Hepatocyte (in vitro differentiated cells): ENCODE measurements at regions not wholly inside any gene's neighbourhood (a gene's known extent, or its start where the extent isn't known, plus 50 kb on each side); places are given as distances from the start of the nearest gene placed in this dataset.

Source experiments
- DNase-seq: peaks from one replicate; pipeline ENCODE4 v3.0.0-alpha.2; 2016; ENCODE audit warnings: low spot score
- H2AFZ ChIP-seq: fragments of 200-600 bp; sonication (generic); 2 replicates; pipeline ENCODE4 v1.6.0; 2016; ENCODE audit warnings: antibody characterized with exemption, mild to moderate bottlenecking
- H3K27ac ChIP-seq: fragments of 200-600 bp; sonication (generic); 2 replicates; pipeline ENCODE4 v1.5.1; 2016; ENCODE audit warnings: mild to moderate bottlenecking
- H3K27me3 ChIP-seq: fragments of 200-600 bp; sonication (generic); 2 replicates; pipeline ENCODE4 v1.6.1; 2016
- H3K36me3 ChIP-seq: fragments of 200-600 bp; sonication (generic); replicated peaks from 2 replicates; pipeline ENCODE4 v1.5.1; 2016; ENCODE audit warnings: low read depth; ENCODE audit not compliant: insufficient read depth
- H3K4me1 ChIP-seq: fragments of 200-600 bp; sonication (generic); 2 replicates; pipeline ENCODE4 v1.5.1; 2016; ENCODE audit warnings: mild to moderate bottlenecking, moderate library complexity; ENCODE audit not compliant: insufficient read depth
- H3K4me2 ChIP-seq: fragments of 200-600 bp; sonication (generic); 2 replicates; pipeline ENCODE4 v1.6.0; 2016
- H3K4me3 ChIP-seq: fragments of 200-600 bp; sonication (generic); 2 replicates; pipeline ENCODE4 v1.5.1; 2016; ENCODE audit warnings: mild to moderate bottlenecking
- H3K79me2 ChIP-seq: fragments of 200-600 bp; sonication (generic); 2 replicates; pipeline ENCODE4 v1.6.0; 2017; ENCODE audit warnings: mild to moderate bottlenecking
- H3K9me2 ChIP-seq: fragments of 200-600 bp; sonication (generic); replicated peaks from 2 replicates; pipeline ENCODE4 v1.6.0; 2017; ENCODE audit warnings: mild to moderate bottlenecking; ENCODE audit not compliant: insufficient read depth
- H3K9me3 ChIP-seq: fragments of 200-600 bp; sonication (generic); 2 replicates; pipeline ENCODE4 v1.5.1; 2016; ENCODE audit warnings: low read depth, mild to moderate bottlenecking
- H4K20me1 ChIP-seq: fragments of 200-600 bp; sonication (generic); 2 replicates; pipeline ENCODE4 v1.6.0; 2016; ENCODE audit warnings: mild to moderate bottlenecking; ENCODE audit not compliant: insufficient read depth, poor library complexity, severe bottlenecking
- EZH2 ChIP-seq: fragments of 200-600 bp; sonication (generic); IDR thresholded peaks from 2 replicates; pipeline ENCODE4 v1.6.1; 2016; ENCODE audit warnings: antibody characterized with exemption, mild to moderate bottlenecking, borderline replicate concordance
- EZH2phosphoT487 ChIP-seq: fragments of 200-600 bp; sonication (generic); IDR thresholded peaks from one replicate; pipeline ENCODE4 v1.6.1; 2018; ENCODE audit warnings: antibody characterized with exemption, mild to moderate bottlenecking, low read depth, moderate library complexity; ENCODE audit not compliant: unreplicated experiment, severe bottlenecking
- WGBS: methylation state at CpG from one replicate; pipeline ENCODE4 v1.1.6; 2016; ENCODE audit warnings: low lambda C conversion rate; ENCODE audit errors: missing lambda C conversion rate; 5-methylcytosine and 5-hydroxymethylcytosine counted together
- TF ChIP-seq, protein P1 (sequence below): fragments of 200-600 bp; sonication (generic); IDR thresholded peaks from 2 replicates; pipeline ENCODE4 v1.5.1; 2016; ENCODE audit warnings: antibody characterized with exemption, mild to moderate bottlenecking; ENCODE audit not compliant: poor library complexity

GRCh38 chr7:109246330-109247077 lies 676.8 kb downstream of the DNAJB9 start:
- Histone ChIP-seq H3K9me3 (no peaks in the 10 kb centered on the region), H3K9me2 (no peaks in the 10 kb centered on the region), H3K4me3 (no peak overlapping the region), H3K4me1 (no peaks in the 10 kb centered on the region), H3K27me3 (no peaks in the 10 kb centered on the region), H3K36me3 (no peaks in the 10 kb centered on the region), H3K79me2 (no peaks in the 10 kb centered on the region), H3K4me2 (no peak overlapping the region), H3K27ac (no peak overlapping the region), H4K20me1 (no peaks in the 10 kb centered on the region), H2AFZ (no peak overlapping the region)
- DNase-seq, result no peak
- WGBS, result 79% methylated on average over 10 of the region's 10 CpGs
- TF ChIP-seq, protein P1, sequence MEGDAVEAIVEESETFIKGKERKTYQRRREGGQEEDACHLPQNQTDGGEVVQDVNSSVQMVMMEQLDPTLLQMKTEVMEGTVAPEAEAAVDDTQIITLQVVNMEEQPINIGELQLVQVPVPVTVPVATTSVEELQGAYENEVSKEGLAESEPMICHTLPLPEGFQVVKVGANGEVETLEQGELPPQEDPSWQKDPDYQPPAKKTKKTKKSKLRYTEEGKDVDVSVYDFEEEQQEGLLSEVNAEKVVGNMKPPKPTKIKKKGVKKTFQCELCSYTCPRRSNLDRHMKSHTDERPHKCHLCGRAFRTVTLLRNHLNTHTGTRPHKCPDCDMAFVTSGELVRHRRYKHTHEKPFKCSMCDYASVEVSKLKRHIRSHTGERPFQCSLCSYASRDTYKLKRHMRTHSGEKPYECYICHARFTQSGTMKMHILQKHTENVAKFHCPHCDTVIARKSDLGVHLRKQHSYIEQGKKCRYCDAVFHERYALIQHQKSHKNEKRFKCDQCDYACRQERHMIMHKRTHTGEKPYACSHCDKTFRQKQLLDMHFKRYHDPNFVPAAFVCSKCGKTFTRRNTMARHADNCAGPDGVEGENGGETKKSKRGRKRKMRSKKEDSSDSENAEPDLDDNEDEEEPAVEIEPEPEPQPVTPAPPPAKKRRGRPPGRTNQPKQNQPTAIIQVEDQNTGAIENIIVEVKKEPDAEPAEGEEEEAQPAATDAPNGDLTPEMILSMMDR, result no peak
- TF ChIP-seq EZH2 (no peak), EZH2phosphoT487 (no peak)

DNA sequence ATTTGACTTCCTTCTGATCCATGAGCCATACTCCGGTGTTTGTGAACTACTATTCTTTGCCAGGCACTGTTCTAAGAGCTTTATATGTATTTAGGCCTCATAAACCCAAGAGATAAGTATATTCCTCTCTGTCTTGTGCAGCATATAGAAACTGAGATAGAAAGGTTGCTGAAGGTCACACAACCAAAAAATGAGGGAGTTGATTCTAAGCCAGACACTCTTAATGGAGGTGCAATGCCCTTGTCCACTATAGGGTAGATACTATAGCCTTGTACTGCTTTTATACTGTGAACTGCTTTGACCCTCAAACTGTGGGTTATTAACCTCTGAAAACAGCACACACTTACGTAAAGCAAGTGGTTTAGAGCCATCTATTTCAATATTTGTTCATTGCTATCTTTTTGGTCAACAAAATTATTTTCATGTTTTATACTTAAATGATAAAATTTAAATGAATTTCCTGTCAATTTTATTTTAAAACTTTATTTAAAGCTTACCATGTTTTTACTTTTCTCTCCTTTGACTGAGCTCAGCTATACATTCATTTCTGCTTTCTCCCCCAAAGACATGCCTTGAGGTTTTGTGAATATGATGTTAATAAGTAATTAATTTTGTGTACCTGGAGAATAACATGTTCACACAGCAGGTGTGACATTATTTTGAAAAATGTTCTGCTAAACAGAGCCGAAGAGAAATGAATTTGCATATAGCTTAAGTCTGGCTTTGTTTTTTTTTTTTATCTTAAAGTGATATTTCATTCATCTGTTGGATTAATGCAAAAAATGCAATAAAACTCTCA lies 687.3 kb downstream of the DNAJB9 start:
- no peaks in the 10 kb centered on the region for H3K9me3 ChIP-seq
- no peak overlapping the region for H3K4me3 ChIP-seq
- no peaks in the 10 kb centered on the region for H3K79me2 ChIP-seq
- DNase-seq, result no peak
- no peak overlapping the region for H2AFZ ChIP-seq
- WGBS, result 87% methylated on average over 3 of the region's 3 CpGs
- no peaks in the 10 kb centered on the region for H3K27me3 ChIP-seq
- no peaks in the 10 kb centered on the region for H3K36me3 ChIP-seq
- H4K20me1 ChIP-seq, result no peaks in the 10 kb centered on the region
- no peak overlapping the region for H3K27ac ChIP-seq
- no peaks in the 10 kb centered on the region for H3K4me1 ChIP-seq
- no peak overlapping the region for H3K4me2 ChIP-seq
- H3K9me2 ChIP-seq, result no peaks in the 10 kb centered on the region
- TF ChIP-seq EZH2, result no peak
- TF ChIP-seq EZH2phosphoT487, result no peak
- TF ChIP-seq, protein P1, result no peak

- Histone ChIP-seq H2AFZ (no peak overlapping the region), H3K4me3 (no peak overlapping the region), H3K27me3 (no peaks in the 10 kb centered on the region), H4K20me1 (no peaks in the 10 kb centered on the region), H3K4me2 (no peak overlapping the region), H3K9me2 (no peaks in the 10 kb centered on the region), H3K4me1 (no peaks in the 10 kb centered on the region), H3K79me2 (no peaks in the 10 kb centered on the region), H3K9me3 (no peaks in the 10 kb centered on the region), H3K36me3 (no peaks in the 10 kb centered on the region), H3K27ac (no peak overlapping the region)
- no peak for DNase-seq
- WGBS, result 26% methylated on average over 1 of the region's 1 CpG
- TF ChIP-seq, protein P1, result no peak
- TF ChIP-seq EZH2, result no peak
- TF ChIP-seq EZH2phosphoT487, result no peak
These were observed 689.5 kb downstream of the DNAJB9 start for GRCh38 chr7:109259151-109259550.
